ENCODE measurements at regions not wholly inside any gene's neighbourhood (a gene's known extent, or its start where the extent isn't known, plus 50 kb on each side); places are given as distances from the start of the nearest gene placed in this dataset.

GRCh38 chr1:106748606-106749005, 307.9 kb upstream of the PRMT6 start:
- TF ChIP-seq, protein P1, sequence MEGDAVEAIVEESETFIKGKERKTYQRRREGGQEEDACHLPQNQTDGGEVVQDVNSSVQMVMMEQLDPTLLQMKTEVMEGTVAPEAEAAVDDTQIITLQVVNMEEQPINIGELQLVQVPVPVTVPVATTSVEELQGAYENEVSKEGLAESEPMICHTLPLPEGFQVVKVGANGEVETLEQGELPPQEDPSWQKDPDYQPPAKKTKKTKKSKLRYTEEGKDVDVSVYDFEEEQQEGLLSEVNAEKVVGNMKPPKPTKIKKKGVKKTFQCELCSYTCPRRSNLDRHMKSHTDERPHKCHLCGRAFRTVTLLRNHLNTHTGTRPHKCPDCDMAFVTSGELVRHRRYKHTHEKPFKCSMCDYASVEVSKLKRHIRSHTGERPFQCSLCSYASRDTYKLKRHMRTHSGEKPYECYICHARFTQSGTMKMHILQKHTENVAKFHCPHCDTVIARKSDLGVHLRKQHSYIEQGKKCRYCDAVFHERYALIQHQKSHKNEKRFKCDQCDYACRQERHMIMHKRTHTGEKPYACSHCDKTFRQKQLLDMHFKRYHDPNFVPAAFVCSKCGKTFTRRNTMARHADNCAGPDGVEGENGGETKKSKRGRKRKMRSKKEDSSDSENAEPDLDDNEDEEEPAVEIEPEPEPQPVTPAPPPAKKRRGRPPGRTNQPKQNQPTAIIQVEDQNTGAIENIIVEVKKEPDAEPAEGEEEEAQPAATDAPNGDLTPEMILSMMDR (IDR thresholded peaks at IDR 0.05; ENCODE audit: borderline replicate concordance, extremely low read depth, low read length, poor library complexity, severe bottlenecking) = no peak
- no peak for TF ChIP-seq EZH2 (IDR thresholded peaks at IDR 0.05; ENCODE audit: borderline replicate concordance, low read depth, low read length, severe bottlenecking)
